ENCODE measurements at regions not wholly inside any gene's neighbourhood (a gene's known extent, or its start where the extent isn't known, plus 50 kb on each side); places are given as distances from the start of the nearest gene placed in this dataset.

DNA sequence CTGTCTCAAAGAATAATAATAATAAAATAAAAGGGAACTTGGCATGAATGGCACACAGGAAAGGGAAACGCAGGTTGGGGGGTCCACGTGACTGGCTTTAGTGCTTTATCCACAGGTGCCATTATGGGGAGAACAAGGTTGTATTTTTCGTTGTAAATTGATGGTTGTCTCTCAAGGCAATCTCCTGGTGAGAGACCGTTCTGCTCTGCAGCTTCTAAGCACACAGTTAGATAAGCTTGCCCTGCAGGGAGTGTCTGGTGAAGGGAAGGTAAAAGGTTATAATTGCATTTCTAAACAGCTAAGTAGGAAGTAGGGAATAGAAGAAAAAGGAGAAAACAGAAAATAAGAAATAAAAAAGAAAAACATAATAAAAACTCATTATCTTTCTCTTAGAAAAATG is 69.1 kb upstream of the CPSF6 start:
- TF ChIP-seq, protein P1, sequence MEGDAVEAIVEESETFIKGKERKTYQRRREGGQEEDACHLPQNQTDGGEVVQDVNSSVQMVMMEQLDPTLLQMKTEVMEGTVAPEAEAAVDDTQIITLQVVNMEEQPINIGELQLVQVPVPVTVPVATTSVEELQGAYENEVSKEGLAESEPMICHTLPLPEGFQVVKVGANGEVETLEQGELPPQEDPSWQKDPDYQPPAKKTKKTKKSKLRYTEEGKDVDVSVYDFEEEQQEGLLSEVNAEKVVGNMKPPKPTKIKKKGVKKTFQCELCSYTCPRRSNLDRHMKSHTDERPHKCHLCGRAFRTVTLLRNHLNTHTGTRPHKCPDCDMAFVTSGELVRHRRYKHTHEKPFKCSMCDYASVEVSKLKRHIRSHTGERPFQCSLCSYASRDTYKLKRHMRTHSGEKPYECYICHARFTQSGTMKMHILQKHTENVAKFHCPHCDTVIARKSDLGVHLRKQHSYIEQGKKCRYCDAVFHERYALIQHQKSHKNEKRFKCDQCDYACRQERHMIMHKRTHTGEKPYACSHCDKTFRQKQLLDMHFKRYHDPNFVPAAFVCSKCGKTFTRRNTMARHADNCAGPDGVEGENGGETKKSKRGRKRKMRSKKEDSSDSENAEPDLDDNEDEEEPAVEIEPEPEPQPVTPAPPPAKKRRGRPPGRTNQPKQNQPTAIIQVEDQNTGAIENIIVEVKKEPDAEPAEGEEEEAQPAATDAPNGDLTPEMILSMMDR (IDR thresholded peaks at IDR 0.05): no peak
- no peak for TF ChIP-seq POLR2A (IDR thresholded peaks at IDR 0.05)
- TF ChIP-seq POLR2AphosphoS5 (IDR thresholded peaks at IDR 0.05): no peak
